Bronchial epithelial cell (primary cell): ENCODE measurements at regions not wholly inside any gene's neighbourhood (a gene's known extent, or its start where the extent isn't known, plus 50 kb on each side); places are given as distances from the start of the nearest gene placed in this dataset.

Experiments
- DNase-seq: peaks from one replicate; pipeline ENCODE4 v3.0.0-alpha.2; 2010; ENCODE audit warnings: low read depth
- FAIRE-seq: peaks from 2 replicates; lab custom pipeline; 2011; peaks lifted over from hg19 to GRCh38; lab: Jason Lieb, UNC
- H3K27me3 ChIP-seq: 2 replicates; pipeline ENCODE4 v1.5.1; 2011; ENCODE audit warnings: low read length; ENCODE audit not compliant: control insufficient read depth, insufficient read depth
- H3K36me3 ChIP-seq: 2 replicates; pipeline ENCODE4 v1.5.1; 2011; ENCODE audit warnings: low read length; ENCODE audit not compliant: control insufficient read depth, insufficient read depth
- H3K4me3 ChIP-seq: 2 replicates; pipeline ENCODE4 v1.5.1; 2011; ENCODE audit warnings: mild to moderate bottlenecking, low read depth, low read length, control low read depth
- TF ChIP-seq, protein P1 (sequence below): IDR thresholded peaks from 2 replicates; pipeline ENCODE4 v1.5.1; 2011; ENCODE audit warnings: mild to moderate bottlenecking, moderate library complexity, low read length, control low read depth, inconsistent platforms; ENCODE audit not compliant: insufficient read depth, severe bottlenecking

DNA sequence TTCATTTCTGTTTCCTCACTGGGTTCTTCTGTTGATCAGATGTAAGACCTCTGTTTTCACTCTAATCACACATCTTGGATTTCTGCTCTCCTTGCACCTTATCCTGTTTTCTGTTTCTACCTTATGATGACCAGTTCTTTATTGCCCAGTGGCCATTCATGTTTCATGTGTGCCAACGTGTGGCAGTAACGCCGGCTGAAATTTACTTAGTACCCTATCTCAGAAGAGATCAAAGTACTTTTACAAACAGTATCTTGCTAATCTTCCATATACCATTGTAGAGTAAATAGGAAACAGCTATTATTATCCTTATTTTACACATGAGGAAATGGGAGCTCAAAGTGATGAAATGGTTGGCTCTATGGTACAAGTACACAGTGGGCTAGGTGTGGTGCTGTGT, 74.0 kb downstream of the GATA3 start:
- TF ChIP-seq, protein P1, sequence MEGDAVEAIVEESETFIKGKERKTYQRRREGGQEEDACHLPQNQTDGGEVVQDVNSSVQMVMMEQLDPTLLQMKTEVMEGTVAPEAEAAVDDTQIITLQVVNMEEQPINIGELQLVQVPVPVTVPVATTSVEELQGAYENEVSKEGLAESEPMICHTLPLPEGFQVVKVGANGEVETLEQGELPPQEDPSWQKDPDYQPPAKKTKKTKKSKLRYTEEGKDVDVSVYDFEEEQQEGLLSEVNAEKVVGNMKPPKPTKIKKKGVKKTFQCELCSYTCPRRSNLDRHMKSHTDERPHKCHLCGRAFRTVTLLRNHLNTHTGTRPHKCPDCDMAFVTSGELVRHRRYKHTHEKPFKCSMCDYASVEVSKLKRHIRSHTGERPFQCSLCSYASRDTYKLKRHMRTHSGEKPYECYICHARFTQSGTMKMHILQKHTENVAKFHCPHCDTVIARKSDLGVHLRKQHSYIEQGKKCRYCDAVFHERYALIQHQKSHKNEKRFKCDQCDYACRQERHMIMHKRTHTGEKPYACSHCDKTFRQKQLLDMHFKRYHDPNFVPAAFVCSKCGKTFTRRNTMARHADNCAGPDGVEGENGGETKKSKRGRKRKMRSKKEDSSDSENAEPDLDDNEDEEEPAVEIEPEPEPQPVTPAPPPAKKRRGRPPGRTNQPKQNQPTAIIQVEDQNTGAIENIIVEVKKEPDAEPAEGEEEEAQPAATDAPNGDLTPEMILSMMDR, result no peak
- Histone ChIP-seq H3K4me3 (no peak overlapping the region), H3K27me3 (no peaks in the 10 kb centered on the region), H3K36me3 (no peaks in the 10 kb centered on the region)
- no peak for FAIRE-seq
- DNase-seq, result no peak

DNA sequence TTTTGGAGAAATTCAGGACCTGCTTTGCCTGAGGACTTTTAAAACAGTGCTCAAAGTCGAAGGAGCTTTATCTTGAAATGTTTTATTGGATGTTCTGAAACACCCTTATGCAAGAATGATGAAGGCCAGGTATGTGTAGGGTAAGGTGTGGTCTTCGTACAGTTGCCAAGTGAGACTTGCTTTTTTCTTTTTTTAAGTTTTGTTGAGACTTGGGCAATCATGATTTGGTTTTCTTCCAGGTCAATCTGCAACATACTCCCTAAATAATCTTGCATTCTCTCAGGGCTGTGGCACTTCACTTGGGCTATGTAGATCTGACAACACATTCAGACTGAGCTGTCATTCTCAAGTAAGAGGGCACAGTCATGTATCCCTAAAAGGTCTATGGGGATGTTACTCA, 75.0 kb downstream of the GATA3 start:
- Histone ChIP-seq H3K27me3 (no peaks in the 10 kb centered on the region), H3K36me3 (no peaks in the 10 kb centered on the region), H3K4me3 (no peak overlapping the region)
- TF ChIP-seq, protein P1, result no peak
- DNase-seq, result no peak
- FAIRE-seq, result no peak

DNA sequence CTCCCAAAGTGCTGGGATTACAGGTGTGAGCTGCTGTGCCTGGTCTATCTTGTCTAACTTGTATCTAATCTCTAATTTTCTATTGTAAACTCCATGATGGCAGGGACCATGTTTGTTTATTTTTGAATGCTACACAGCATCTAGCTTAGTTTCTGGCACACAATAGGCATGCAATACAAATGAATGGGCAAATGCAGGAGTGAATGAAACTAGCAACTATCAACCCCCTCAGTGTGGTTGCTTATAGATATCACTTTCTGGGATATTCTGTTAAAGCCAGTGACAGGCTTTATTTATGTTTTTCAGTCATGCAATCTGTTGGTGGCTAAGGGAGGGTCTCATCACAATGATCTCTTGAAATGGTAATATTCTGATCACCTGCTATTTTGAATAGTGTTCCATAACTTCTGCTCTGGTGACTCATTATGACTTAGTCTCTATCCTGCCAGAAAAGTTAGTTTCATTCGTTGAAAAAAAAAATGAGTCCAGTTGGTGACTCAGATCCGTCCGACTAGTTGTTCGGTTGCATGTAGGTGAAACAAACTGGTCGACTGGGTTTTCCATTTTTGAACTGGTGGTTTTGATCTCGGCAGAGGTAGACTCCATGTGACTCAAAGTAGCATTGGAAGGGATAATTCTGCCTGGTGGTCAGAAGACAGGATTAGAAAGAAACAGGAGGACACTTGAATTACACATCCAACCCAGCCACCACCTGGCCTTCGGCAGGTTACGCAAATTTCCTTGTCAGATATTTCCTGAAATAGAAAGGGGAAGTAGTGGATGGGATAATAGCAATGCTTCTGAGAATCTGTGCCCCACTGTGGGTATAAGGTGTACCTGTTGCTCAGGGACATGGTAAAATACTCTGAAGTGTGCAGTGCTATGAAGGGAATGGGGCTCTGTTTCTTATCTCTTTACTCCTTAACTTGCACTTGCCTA, 76.8 kb downstream of the GATA3 start:
- H3K27me3 ChIP-seq, result no peaks in the 10 kb centered on the region
- no peak overlapping the region for H3K4me3 ChIP-seq
- peak; percentile 67 for DNase-seq
- TF ChIP-seq, protein P1, result no peak
- H3K36me3 ChIP-seq, result no peaks in the 10 kb centered on the region
- no peak for FAIRE-seq

DNA sequence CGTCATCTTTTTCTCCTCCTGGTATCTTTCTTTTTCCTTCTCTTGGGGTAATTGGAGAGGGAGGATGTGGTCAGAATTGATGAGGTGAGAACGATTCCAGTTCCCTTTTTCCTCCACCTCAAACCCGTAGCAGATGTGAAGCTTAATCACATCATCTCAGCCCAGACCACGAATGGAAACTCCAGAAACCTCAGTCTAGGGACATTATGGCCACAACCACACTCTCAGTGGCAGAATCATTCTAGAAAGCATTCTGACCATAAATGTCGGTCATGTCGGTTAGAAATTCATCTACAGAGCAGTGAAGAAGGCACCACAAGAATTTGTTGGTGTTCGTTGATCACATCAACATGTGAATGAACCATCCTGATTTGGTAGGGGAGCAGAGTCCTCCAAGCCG, 78.7 kb downstream of the GATA3 start:
- FAIRE-seq (no peak), DNase-seq (no peak)
- no peak overlapping the region for H3K4me3 ChIP-seq
- H3K27me3 ChIP-seq, result no peaks in the 10 kb centered on the region
- TF ChIP-seq, protein P1, result no peak
- no peaks in the 10 kb centered on the region for H3K36me3 ChIP-seq

DNA sequence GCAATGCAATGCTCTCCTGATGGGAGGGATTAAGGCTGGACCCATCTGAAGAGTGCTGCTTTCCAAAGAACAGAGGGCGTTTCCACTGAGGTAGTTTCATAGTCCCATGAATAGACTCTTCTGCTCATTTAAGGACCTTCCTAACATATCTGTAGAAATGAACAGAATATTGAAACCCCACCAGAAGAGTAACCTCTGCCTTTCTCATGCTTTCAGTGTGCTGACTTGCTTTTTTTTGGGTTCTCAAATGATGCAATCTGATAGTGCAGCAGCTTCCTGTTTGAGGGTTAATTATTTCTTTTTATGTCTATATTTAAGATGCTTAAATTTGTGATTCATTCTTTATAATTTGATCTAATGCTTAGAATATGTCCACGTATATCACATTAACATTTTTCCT, 82.2 kb downstream of the GATA3 start:
- TF ChIP-seq, protein P1, result no peak
- no peak for FAIRE-seq

More for the DNA sequence above, 82.2 kb downstream of the GATA3 start:
- DNase-seq, result no peak
- no peaks in the 10 kb centered on the region for H3K36me3 ChIP-seq
- H3K27me3 ChIP-seq, result no peaks in the 10 kb centered on the region
- no peak overlapping the region for H3K4me3 ChIP-seq
